ENCODE measurements at regions not wholly inside any gene's neighbourhood (a gene's known extent, or its start where the extent isn't known, plus 50 kb on each side); places are given as distances from the start of the nearest gene placed in this dataset.

DNA sequence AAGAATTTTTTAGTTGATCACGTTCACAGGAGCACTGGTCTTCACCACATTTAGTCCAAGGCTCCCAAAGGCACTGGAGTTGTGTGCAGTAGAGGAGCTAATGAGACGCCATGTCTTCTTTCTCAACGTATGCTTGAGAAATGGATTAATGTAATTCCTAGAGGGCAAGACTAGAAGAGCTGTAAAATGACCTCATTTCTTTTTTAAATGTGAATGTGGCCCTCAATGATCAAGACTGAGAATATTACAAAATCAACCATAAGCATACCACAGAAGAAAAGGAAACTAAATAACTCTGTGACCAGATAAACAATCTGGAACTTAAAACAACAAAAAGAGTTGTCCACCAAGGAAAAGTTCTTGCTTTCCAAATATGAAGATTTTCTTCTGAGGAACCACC lies 112.1 kb upstream of the THBS1 start:
- TF ChIP-seq POLR2A (IDR thresholded peaks at IDR 0.05) = no peak
- TF ChIP-seq, protein P1, sequence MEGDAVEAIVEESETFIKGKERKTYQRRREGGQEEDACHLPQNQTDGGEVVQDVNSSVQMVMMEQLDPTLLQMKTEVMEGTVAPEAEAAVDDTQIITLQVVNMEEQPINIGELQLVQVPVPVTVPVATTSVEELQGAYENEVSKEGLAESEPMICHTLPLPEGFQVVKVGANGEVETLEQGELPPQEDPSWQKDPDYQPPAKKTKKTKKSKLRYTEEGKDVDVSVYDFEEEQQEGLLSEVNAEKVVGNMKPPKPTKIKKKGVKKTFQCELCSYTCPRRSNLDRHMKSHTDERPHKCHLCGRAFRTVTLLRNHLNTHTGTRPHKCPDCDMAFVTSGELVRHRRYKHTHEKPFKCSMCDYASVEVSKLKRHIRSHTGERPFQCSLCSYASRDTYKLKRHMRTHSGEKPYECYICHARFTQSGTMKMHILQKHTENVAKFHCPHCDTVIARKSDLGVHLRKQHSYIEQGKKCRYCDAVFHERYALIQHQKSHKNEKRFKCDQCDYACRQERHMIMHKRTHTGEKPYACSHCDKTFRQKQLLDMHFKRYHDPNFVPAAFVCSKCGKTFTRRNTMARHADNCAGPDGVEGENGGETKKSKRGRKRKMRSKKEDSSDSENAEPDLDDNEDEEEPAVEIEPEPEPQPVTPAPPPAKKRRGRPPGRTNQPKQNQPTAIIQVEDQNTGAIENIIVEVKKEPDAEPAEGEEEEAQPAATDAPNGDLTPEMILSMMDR (IDR thresholded peaks at IDR 0.05) = no peak

Measured in esophagus squamous epithelium (tissue), 4 donors.